PFSK-1 (cell line): ENCODE measurements at regions not wholly inside any gene's neighbourhood (a gene's known extent, or its start where the extent isn't known, plus 50 kb on each side); places are given as distances from the start of the nearest gene placed in this dataset.

ENCODE experiments used
- FOXP2 ChIP-seq: optimal IDR thresholded peaks from 2 replicates; pipeline ENCODE3; 2011; ENCODE audit warnings: borderline replicate concordance, control low read depth, inconsistent platforms; ENCODE audit not compliant: insufficient read depth; ENCODE audit errors: extremely low read length, extremely low read depth
- POLR2AphosphoS5 ChIP-seq: IDR thresholded peaks from 2 replicates; pipeline ENCODE4 v1.6.1; 2012; ENCODE audit warnings: low read depth, mild to moderate bottlenecking, control low read depth, low read length, moderate library complexity
- SIN3A ChIP-seq: IDR thresholded peaks from 2 replicates; pipeline ENCODE4 v1.6.1; 2012; ENCODE audit warnings: mild to moderate bottlenecking, low read length, moderate library complexity, borderline replicate concordance; ENCODE audit not compliant: insufficient read depth
- TAF1 ChIP-seq: IDR thresholded peaks from 2 replicates; pipeline ENCODE4 v1.6.1; 2012; ENCODE audit warnings: low read length, control low read depth, borderline replicate concordance; ENCODE audit not compliant: insufficient read depth
- TF ChIP-seq, protein P1 (sequence below), 2 experiments: IDR thresholded peaks; 2 replicates each; pipeline versions ENCODE4 v1.6.1 to v1.8.0; 2011 to 2012; ENCODE audit warnings: low read depth in 2 of 2, low read length in 2 of 2, control low read depth in 1 of 2, inconsistent platforms in 1 of 2, mild to moderate bottlenecking in 1 of 2, moderate library complexity in 1 of 2; ENCODE audit not compliant: insufficient read depth in 1 of 2

DNA sequence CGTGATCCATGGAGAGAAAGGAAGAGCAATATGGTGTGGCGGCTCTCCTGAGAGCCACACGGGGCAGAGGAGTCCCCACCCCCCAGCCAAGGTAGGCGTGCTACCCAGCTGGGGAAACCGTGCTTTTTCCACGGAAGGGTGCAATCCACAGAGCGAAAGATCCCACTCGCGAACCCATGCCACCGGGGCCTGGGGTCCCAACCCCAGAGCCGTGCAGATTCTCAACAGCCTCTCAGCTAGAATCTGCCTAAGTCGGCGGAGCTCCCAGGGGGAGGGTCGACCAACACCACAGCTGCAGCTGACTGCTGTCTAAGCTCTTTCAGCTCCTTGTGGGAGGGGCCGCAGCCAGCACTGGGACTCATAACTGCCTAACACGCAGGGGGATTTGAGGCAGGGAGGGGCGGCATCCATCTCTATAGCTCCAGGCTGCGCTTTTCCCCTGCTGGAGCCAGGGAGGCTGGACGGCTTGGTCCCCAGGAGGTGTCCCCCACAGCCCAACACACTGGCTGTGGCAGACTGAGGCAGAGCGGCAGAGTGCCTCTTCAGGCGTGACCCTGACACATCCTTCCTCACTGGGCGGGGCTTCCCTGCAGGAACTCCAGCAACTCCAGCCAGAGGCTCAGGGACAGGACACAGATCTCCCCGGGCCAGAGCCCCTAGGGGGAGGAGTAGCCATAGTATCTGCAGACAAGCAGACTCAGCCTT, 107.6 kb upstream of the ZBTB20 start:
- TF ChIP-seq TAF1 = no peak
- TF ChIP-seq, protein P1, sequence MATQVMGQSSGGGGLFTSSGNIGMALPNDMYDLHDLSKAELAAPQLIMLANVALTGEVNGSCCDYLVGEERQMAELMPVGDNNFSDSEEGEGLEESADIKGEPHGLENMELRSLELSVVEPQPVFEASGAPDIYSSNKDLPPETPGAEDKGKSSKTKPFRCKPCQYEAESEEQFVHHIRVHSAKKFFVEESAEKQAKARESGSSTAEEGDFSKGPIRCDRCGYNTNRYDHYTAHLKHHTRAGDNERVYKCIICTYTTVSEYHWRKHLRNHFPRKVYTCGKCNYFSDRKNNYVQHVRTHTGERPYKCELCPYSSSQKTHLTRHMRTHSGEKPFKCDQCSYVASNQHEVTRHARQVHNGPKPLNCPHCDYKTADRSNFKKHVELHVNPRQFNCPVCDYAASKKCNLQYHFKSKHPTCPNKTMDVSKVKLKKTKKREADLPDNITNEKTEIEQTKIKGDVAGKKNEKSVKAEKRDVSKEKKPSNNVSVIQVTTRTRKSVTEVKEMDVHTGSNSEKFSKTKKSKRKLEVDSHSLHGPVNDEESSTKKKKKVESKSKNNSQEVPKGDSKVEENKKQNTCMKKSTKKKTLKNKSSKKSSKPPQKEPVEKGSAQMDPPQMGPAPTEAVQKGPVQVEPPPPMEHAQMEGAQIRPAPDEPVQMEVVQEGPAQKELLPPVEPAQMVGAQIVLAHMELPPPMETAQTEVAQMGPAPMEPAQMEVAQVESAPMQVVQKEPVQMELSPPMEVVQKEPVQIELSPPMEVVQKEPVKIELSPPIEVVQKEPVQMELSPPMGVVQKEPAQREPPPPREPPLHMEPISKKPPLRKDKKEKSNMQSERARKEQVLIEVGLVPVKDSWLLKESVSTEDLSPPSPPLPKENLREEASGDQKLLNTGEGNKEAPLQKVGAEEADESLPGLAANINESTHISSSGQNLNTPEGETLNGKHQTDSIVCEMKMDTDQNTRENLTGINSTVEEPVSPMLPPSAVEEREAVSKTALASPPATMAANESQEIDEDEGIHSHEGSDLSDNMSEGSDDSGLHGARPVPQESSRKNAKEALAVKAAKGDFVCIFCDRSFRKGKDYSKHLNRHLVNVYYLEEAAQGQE (IDR thresholded peaks at IDR 0.05; ENCODE audit: insufficient read depth in 1 of 2, low read depth in 2 of 2, low read length in 2 of 2) = no peak
- TF ChIP-seq FOXP2 = no peak
- TF ChIP-seq POLR2AphosphoS5 = no peak
- no peak for TF ChIP-seq SIN3A

DNA sequence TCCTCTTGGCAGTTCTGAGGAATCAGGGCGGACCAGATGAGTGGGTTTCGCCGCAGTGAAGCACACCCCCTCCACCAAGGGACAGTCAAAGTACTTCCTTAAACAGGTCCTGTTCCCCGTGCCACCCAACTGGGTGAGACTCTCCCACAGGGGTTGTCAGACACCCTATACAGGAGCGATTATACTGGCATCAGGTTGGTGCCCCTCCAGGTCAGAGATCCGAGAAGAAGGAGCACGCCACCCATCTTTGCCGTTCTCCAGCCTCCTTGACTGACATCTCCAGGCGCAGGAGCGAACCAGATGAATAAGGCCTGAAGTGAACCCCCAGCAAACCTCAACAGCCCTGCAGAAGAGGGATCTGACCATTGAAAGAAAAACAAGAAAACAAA, 108.1 kb upstream of the ZBTB20 start:
- TF ChIP-seq POLR2AphosphoS5 (no peak), SIN3A (no peak), TAF1 (no peak), FOXP2 (no peak)
- TF ChIP-seq, protein P1 (IDR thresholded peaks at IDR 0.05; ENCODE audit: insufficient read depth in 1 of 2, low read depth in 2 of 2, low read length in 2 of 2) = no peak

DNA sequence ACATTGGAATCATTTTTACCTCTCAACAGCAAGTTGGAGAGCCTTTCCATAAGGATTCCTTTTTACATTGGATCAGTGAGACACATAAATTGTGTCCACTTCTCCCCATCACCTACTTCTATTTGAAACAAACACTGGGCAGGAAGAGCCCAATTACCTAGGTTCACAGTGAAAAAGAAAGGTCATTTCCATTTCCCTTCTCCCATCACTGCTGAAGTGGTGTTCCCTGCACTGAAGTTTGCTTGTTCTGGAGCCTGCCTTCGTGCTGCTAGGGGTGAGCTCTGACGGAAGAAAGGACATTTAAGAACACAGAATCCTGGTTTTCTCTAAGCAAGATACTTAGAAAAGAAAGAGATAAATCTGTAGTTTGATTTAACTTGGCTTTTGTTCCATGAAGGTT, 123.8 kb upstream of the ZBTB20 start:
- TF ChIP-seq SIN3A (no peak), FOXP2 (no peak), TAF1 (no peak), POLR2AphosphoS5 (no peak)
- TF ChIP-seq, protein P1 (IDR thresholded peaks at IDR 0.05; ENCODE audit: insufficient read depth in 1 of 2, low read depth in 2 of 2, low read length in 2 of 2) = no peak

DNA sequence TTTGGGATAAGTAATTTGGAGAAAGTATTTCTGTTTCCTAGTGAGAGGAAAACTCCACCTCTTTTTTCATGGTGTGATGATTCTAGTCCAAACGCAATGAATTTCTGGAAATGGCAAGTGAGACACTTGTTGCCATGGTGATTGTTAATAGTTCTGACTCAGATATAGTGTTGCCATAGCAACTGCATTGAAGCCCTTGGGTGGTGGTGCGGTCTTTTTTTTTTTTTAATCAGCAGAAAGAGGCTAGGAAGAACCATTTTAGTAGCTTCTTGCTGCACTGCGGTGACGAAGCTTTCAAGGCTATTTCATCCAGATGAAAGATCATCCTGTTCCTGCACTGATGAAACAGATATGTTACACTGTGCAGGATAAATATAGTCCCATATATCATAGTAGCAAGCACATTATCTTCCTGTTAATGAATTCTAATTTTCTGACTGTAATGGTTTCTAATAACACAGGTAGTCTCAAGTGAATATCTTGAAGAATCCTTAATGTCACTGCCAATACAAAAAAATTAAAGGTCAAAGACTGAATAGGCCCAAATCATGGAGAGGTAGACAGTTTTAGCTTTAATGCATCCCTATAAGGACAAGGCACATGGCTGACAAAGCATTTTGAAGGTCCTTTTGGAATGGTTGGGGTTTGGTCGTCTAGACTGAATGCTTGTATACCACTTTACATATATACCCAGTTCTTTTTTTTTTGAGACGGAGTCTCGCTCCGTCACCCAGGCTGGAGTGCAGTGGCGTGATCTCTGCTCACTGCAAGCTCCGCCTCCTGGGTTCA, 125.1 kb upstream of the ZBTB20 start:
- TF ChIP-seq POLR2AphosphoS5 (no peak), SIN3A (no peak), FOXP2 (no peak), TAF1 (no peak)
- TF ChIP-seq, protein P1 (IDR thresholded peaks at IDR 0.05; ENCODE audit: insufficient read depth in 1 of 2, low read depth in 2 of 2, low read length in 2 of 2) = no peak
